AG04450 (cell line): ENCODE measurements at regions not wholly inside any gene's neighbourhood (a gene's known extent, or its start where the extent isn't known, plus 50 kb on each side); places are given as distances from the start of the nearest gene placed in this dataset.

ENCODE experiments used
- CTCF ChIA-PET: fragments of 300-600, 350-600 bp; formaldehyde crosslinking; extraction: SDS; loops from one replicate; lab custom pipeline; 2022; ENCODE audit warnings: antibody characterized with exemption, inconsistent platforms; lab: Charles Lee
- POLR2A ChIA-PET: fragments of 350-600 bp; formaldehyde crosslinking; extraction: SDS; loops from one replicate; lab custom pipeline; 2021; ENCODE audit warnings: antibody characterized with exemption, inconsistent platforms; lab: Yijun Ruan, JAX
- DNase-seq: peaks from one replicate; pipeline ENCODE4 v3.0.0-alpha.2; 2011; ENCODE audit warnings: low read depth, low spot score
- H3K27ac ChIP-seq: one replicate; pipeline ENCODE4 v1.5.1; 2012; ENCODE audit warnings: low read depth, low read length, control low read depth
- H3K27me3 ChIP-seq: one replicate; pipeline ENCODE4 v1.6.0; 2012; ENCODE audit warnings: low read length; ENCODE audit not compliant: control insufficient read depth, insufficient read depth
- H3K4me3 ChIP-seq: 2 replicates; pipeline ENCODE4 v1.5.1; 2011; ENCODE audit warnings: mild to moderate bottlenecking, low read depth, low read length, control low read depth
- H3K9me3 ChIP-seq: 2 replicates; pipeline ENCODE4 v1.5.1; 2012; ENCODE audit warnings: low read length; ENCODE audit not compliant: control insufficient read depth, insufficient read depth
- CTCF ChIP-seq: IDR thresholded peaks from 2 replicates; pipeline ENCODE4 v1.5.1; 2011; ENCODE audit warnings: low read depth, low read length, control low read depth, inconsistent platforms

- Histone ChIP-seq H3K9me3 (peaks cover 5% of the 10 kb centered on the region; the same call in 1 of the 2 replicates), H3K4me3 (no peak overlapping the region), H3K27me3 (no peaks in the 10 kb centered on the region), H3K27ac (no peak overlapping the region)
- TF ChIP-seq CTCF = no peak
- DNase-seq = no peak
- ChIA-PET CTCF (no interaction called here), POLR2A (no interaction called here)
Observed at GRCh38 chr5:63439537-63439936, 522.7 kb downstream of the HTR1A start.

GRCh38 chr5:63409737-63410136 is 552.5 kb downstream of the HTR1A start:
- CTCF ChIA-PET = no interaction called here
- Histone ChIP-seq H3K9me3 (no peaks in the 10 kb centered on the region), H3K4me3 (no peak overlapping the region), H3K27ac (no peak overlapping the region), H3K27me3 (no peaks in the 10 kb centered on the region)
- no peak for TF ChIP-seq CTCF
- no peak for DNase-seq
- POLR2A ChIA-PET = no interaction called here

- Histone ChIP-seq H3K9me3 (no peaks in the 10 kb centered on the region), H3K4me3 (no peak overlapping the region), H3K27ac (no peak overlapping the region), H3K27me3 (no peaks in the 10 kb centered on the region)
- no peak for DNase-seq
- POLR2A ChIA-PET = no interaction called here
- CTCF ChIA-PET = no interaction called here
- TF ChIP-seq CTCF = no peak
Observed at GRCh38 chr5:63408984-63409383, 553.3 kb downstream of the HTR1A start.

GRCh38 chr5:63401436-63402046 is 560.7 kb downstream of the HTR1A start:
- no peak for DNase-seq
- H3K27me3 ChIP-seq = no peaks in the 10 kb centered on the region
- ChIA-PET POLR2A (no interaction called here), CTCF (interaction anchor here (0.6 to 1.7 kb wide), 12 partner anchors 9 to 809 kb away, joined by 3 to 8 read pairs (median 3); no protein-coding TSS in a partner anchor)
- no peak overlapping the region for H3K27ac ChIP-seq
- no peak overlapping the region for H3K4me3 ChIP-seq
- TF ChIP-seq CTCF = peak; percentile 78
- H3K9me3 ChIP-seq = no peaks in the 10 kb centered on the region

GRCh38 chr5:63400079-63400478 is 562.2 kb downstream of the HTR1A start:
- POLR2A ChIA-PET = no interaction called here
- H3K27me3 ChIP-seq = no peaks in the 10 kb centered on the region
- TF ChIP-seq CTCF = no peak
- no peak for DNase-seq
- no peak overlapping the region for H3K4me3 ChIP-seq
- CTCF ChIA-PET = interaction anchor here (1.2 to 1.7 kb wide), 2 partner anchors 563 to 810 kb away, joined by 5 to 6 read pairs; no protein-coding TSS in a partner anchor
- no peak overlapping the region for H3K27ac ChIP-seq
- no peaks in the 10 kb centered on the region for H3K9me3 ChIP-seq
